Retinal pigment epithelial cell (primary cell): ENCODE measurements at regions not wholly inside any gene's neighbourhood (a gene's known extent, or its start where the extent isn't known, plus 50 kb on each side); places are given as distances from the start of the nearest gene placed in this dataset.

Experiments used
- DNase-seq: peaks from one replicate; pipeline ENCODE4 v3.0.0-alpha.2; 2010; ENCODE audit warnings: low read depth
- H3K4me3 ChIP-seq: 2 replicates; pipeline ENCODE4 v1.5.1; 2011; ENCODE audit warnings: mild to moderate bottlenecking, low read length, control low read depth, moderate library complexity
- CTCF ChIP-seq: conservative IDR thresholded peaks from 2 replicates; pipeline ENCODE4 v1.5.1; 2011; ENCODE audit warnings: low read depth, low read length, control low read depth, inconsistent platforms

- H3K4me3 ChIP-seq = no peak overlapping the region
- peak; percentile 27 for TF ChIP-seq CTCF
- DNase-seq = no peak
Observed at GRCh38 chr11:106152013-106152412, 74.6 kb downstream of the AASDHPPT start.

GRCh38 chr11:106152824-106153223 is 75.4 kb downstream of the AASDHPPT start:
- DNase-seq = no peak
- H3K4me3 ChIP-seq = no peak overlapping the region
- TF ChIP-seq CTCF = no peak

- peak; percentile 51 for DNase-seq
- TF ChIP-seq CTCF = peak; percentile 65
Observed at GRCh38 chr11:106156290-106156937, 79.0 kb downstream of the AASDHPPT start.

GRCh38 chr11:106158406-106158805 is 80.9 kb downstream of the AASDHPPT start:
- H3K4me3 ChIP-seq = no peak overlapping the region
- no peak for DNase-seq
- TF ChIP-seq CTCF = no peak

More at GRCh38 chr11:106156290-106156937, 79.0 kb downstream of the AASDHPPT start:
- H3K4me3 ChIP-seq = no peak overlapping the region

GRCh38 chr11:106159836-106160235 is 82.4 kb downstream of the AASDHPPT start:
- TF ChIP-seq CTCF = no peak
- no peak for DNase-seq
- H3K4me3 ChIP-seq = no peak overlapping the region

- no peak overlapping the region for H3K4me3 ChIP-seq
Observed at GRCh38 chr11:106160494-106160893, 83.0 kb downstream of the AASDHPPT start.

More at GRCh38 chr11:106160494-106160893, 83.0 kb downstream of the AASDHPPT start:
- no peak for DNase-seq
- TF ChIP-seq CTCF = no peak
